Left cardiac atrium (tissue), 4 donors: ENCODE measurements at regions not wholly inside any gene's neighbourhood (a gene's known extent, or its start where the extent isn't known, plus 50 kb on each side); places are given as distances from the start of the nearest gene placed in this dataset.
A peak's percentile ranks its signal among the peaks of the same experiment; 100 is the strongest.
"Not testable (repeated sequence)": the region's sequence is repeated elsewhere in the genome, so short reads cannot be mapped to it uniquely, and the experiment has no call there.

ENCODE experiments used
- ATAC-seq, 2 donors: fragments of 200-7000 bp; cut with Tn5 transposase; one replicate each; pipeline ENCODE4 v1.9.1; 2020; ENCODE audit warnings: mild to moderate bottlenecking in 2 of 2, moderate library complexity in 2 of 2
- DNase-seq: peaks from one replicate; pipeline ENCODE4 v3.0.0-alpha.2; 2020
- intact Hi-C, 2 donors: fragments of 100-400 bp; cut with DNase I; formaldehyde crosslinking; loops; one replicate each; pipeline versions ENCODE4 v1.14.1 to v1.15.1; 2022 to 2023
- donor health status: DM: no; HTN: yes; CAD: no.
- donor health status: DM: no; HTN: yes; CAD: no; lungs with severe emphysema.
- donor health status: DM: yes; HTN: yes; CAD: no.
- donor health status: Dilated cardiomyopathy.

- ATAC-seq (no peak), DNase-seq (no peak)
- intact Hi-C loops: no loop called here
These were observed 322.0 kb upstream of the MIR17HG start for GRCh38 chr13:91025442-91025841.

GRCh38 chr13:91031508-91031907, 316.0 kb upstream of the MIR17HG start:
- DNase-seq (no peak), ATAC-seq (no peak)
- intact Hi-C loops: no loop called here

GRCh38 chr13:91032104-91032503, 315.4 kb upstream of the MIR17HG start:
- intact Hi-C loops: no loop called here
- ATAC-seq (no peak), DNase-seq (no peak)

- no peak for ATAC-seq
- no peak for DNase-seq
- intact Hi-C loops: no loop called here
These were observed 310.6 kb upstream of the MIR17HG start for GRCh38 chr13:91036886-91037285.

- no peak for DNase-seq
- ATAC-seq: no peak
- intact Hi-C loops: no loop called here
These were observed 304.6 kb upstream of the MIR17HG start for GRCh38 chr13:91042870-91043269.

GRCh38 chr13:91045351-91046034, 302.0 kb upstream of the MIR17HG start:
- intact Hi-C loops: no loop called here
- ATAC-seq (no peak), DNase-seq (no peak)

GRCh38 chr13:91046715-91047327, 300.7 kb upstream of the MIR17HG start:
- intact Hi-C loops: no loop called here
- DNase-seq (no peak), ATAC-seq (peak in 1 of 2 donors; percentile 63)

- ATAC-seq (no peak), DNase-seq (no peak)
- intact Hi-C loops: no loop called here
These were observed 296.5 kb upstream of the MIR17HG start for GRCh38 chr13:91050970-91051369.

- intact Hi-C loops: no loop called here
- DNase-seq (no peak), ATAC-seq (no peak)
These were observed 294.6 kb upstream of the MIR17HG start for GRCh38 chr13:91052876-91053275.

GRCh38 chr13:91053318-91054065, 294.0 kb upstream of the MIR17HG start:
- intact Hi-C loops: no loop called here
- DNase-seq (no peak), ATAC-seq (no peak)

GRCh38 chr13:91054902-91055301, 292.6 kb upstream of the MIR17HG start:
- intact Hi-C loops: no loop called here
- ATAC-seq (no peak), DNase-seq (no peak)

- DNase-seq (no peak), ATAC-seq (no peak)
- intact Hi-C loops: no loop called here
These were observed 290.7 kb upstream of the MIR17HG start for GRCh38 chr13:91056746-91057145.

- ATAC-seq, DNase-seq, intact Hi-C loops: not testable (repeated sequence)
These were observed 290.0 kb upstream of the MIR17HG start for GRCh38 chr13:91057507-91057906.

GRCh38 chr13:91058066-91058465, 289.4 kb upstream of the MIR17HG start:
- DNase-seq (no peak), ATAC-seq (no peak)
- intact Hi-C loops: no loop called here

GRCh38 chr13:91058919-91059318, 288.6 kb upstream of the MIR17HG start:
- intact Hi-C loops: no loop called here
- DNase-seq (no peak), ATAC-seq (no peak)

- intact Hi-C loops: no loop called here
- ATAC-seq (no peak), DNase-seq (no peak)
These were observed 280.7 kb upstream of the MIR17HG start for GRCh38 chr13:91066745-91067144.

GRCh38 chr13:91072486-91072885, 275.0 kb upstream of the MIR17HG start:
- DNase-seq: no peak
- ATAC-seq: no peak
- intact Hi-C loops: no loop called here

- ATAC-seq: no peak
- intact Hi-C loops: no loop called here
- no peak for DNase-seq
These were observed 273.4 kb upstream of the MIR17HG start for GRCh38 chr13:91074091-91074490.

- ATAC-seq (no peak), DNase-seq (no peak)
- intact Hi-C loops: no loop called here
These were observed 270.7 kb upstream of the MIR17HG start for GRCh38 chr13:91076830-91077229.

GRCh38 chr13:91078093-91078679, 269.3 kb upstream of the MIR17HG start:
- DNase-seq (no peak), ATAC-seq (no peak)
- intact Hi-C loops: no loop called here
